H9 (cell line): ENCODE measurements at regions not wholly inside any gene's neighbourhood (a gene's known extent, or its start where the extent isn't known, plus 50 kb on each side); places are given as distances from the start of the nearest gene placed in this dataset.

Source experiments
- DNase-seq: peaks from one replicate; pipeline ENCODE4 v3.0.0-alpha.2; 2017
- H2AFZ ChIP-seq: one replicate; pipeline ENCODE4 v1.6.1; 2013; ENCODE audit warnings: mild to moderate bottlenecking, low read length, control low read depth, moderate library complexity
- H2AK5ac ChIP-seq: 2 replicates; pipeline ENCODE4 v1.6.1; 2013; ENCODE audit warnings: low read length, control low read depth, mixed read lengths; ENCODE audit not compliant: insufficient read length
- H2BK120ac ChIP-seq: one replicate; pipeline ENCODE4 v1.6.1; 2013; ENCODE audit warnings: low read depth, mild to moderate bottlenecking, low read length, control low read depth, inconsistent platforms; ENCODE audit not compliant: poor library complexity, severe bottlenecking
- H2BK12ac ChIP-seq: 2 replicates; pipeline ENCODE4 v1.6.1; 2013; ENCODE audit warnings: low read length, control low read depth, mixed read lengths, low read depth; ENCODE audit not compliant: insufficient read length
- H2BK15ac ChIP-seq: 2 replicates; pipeline ENCODE4 v1.6.1; 2013; ENCODE audit warnings: low read depth, low read length, control low read depth
- H2BK20ac ChIP-seq: one replicate; pipeline ENCODE4 v1.6.1; 2013; ENCODE audit warnings: low read depth, mild to moderate bottlenecking, low read length, control low read depth, inconsistent platforms; ENCODE audit not compliant: poor library complexity, severe bottlenecking
- H2BK5ac ChIP-seq: 2 replicates; pipeline ENCODE4 v1.6.1; 2013; ENCODE audit warnings: low read length, control low read depth, mixed read lengths; ENCODE audit not compliant: insufficient read length
- H3K14ac ChIP-seq: 2 replicates; pipeline ENCODE4 v1.6.1; 2013; ENCODE audit warnings: low read length, control low read depth; ENCODE audit not compliant: insufficient read depth
- H3K18ac ChIP-seq: 2 replicates; pipeline ENCODE4 v1.6.1; 2013; ENCODE audit warnings: low read depth, mild to moderate bottlenecking, mixed read lengths, low read length, control low read depth; ENCODE audit not compliant: insufficient read length
- H3K23ac ChIP-seq: 2 replicates; pipeline ENCODE4 v1.6.1; 2013; ENCODE audit warnings: low read length, control low read depth, mixed read lengths, low read depth; ENCODE audit not compliant: insufficient read length
- H3K23me2 ChIP-seq: 2 replicates; pipeline ENCODE4 v1.6.1; 2013; ENCODE audit warnings: low read depth, mild to moderate bottlenecking, mixed read lengths, low read length, control low read depth; ENCODE audit not compliant: insufficient read length, poor library complexity, severe bottlenecking
- H3K27ac ChIP-seq: 2 replicates; pipeline ENCODE4 v1.5.1; 2013; ENCODE audit warnings: low read length, control low read depth, mixed read lengths, low read depth; ENCODE audit not compliant: insufficient read length
- H3K27me3 ChIP-seq: 2 replicates; pipeline ENCODE4 v1.6.1; 2013; ENCODE audit warnings: low read length, control low read depth, inconsistent platforms; ENCODE audit not compliant: insufficient read depth
- H3K4ac ChIP-seq: 2 replicates; pipeline ENCODE4 v1.6.1; 2013; ENCODE audit warnings: low read depth, mild to moderate bottlenecking, control low read depth, inconsistent platforms, low read length, moderate library complexity
- H3K4me1 ChIP-seq: 2 replicates; pipeline ENCODE4 v1.6.1; 2013; ENCODE audit warnings: low read length, control low read depth, inconsistent platforms; ENCODE audit not compliant: insufficient read depth
- H3K4me2 ChIP-seq: 2 replicates; pipeline ENCODE4 v1.6.1; 2013; ENCODE audit warnings: low read length, control low read depth, mixed read lengths; ENCODE audit not compliant: insufficient read length, insufficient read depth
- H3K56ac ChIP-seq: 2 replicates; pipeline ENCODE4 v1.6.1; 2013; ENCODE audit warnings: low read depth, mild to moderate bottlenecking, mixed read lengths, low read length, control low read depth; ENCODE audit not compliant: insufficient read length
- H3K79me1 ChIP-seq: 2 replicates; pipeline ENCODE4 v1.6.1; 2013; ENCODE audit warnings: low read depth, mild to moderate bottlenecking, moderate library complexity, low read length, control low read depth, inconsistent platforms; ENCODE audit not compliant: insufficient read depth, poor library complexity, severe bottlenecking
- H3K79me2 ChIP-seq: 2 replicates; pipeline ENCODE4 v1.6.1; 2013; ENCODE audit warnings: low read length, control low read depth, inconsistent platforms; ENCODE audit not compliant: insufficient read depth
- H3K9ac ChIP-seq: 2 replicates; pipeline ENCODE4 v1.6.1; 2013; ENCODE audit warnings: low read length, control low read depth, mixed read lengths; ENCODE audit not compliant: insufficient read length; ENCODE audit errors: extremely low read depth
- H3K9me3 ChIP-seq: one replicate; pipeline ENCODE4 v1.6.1; 2013; ENCODE audit warnings: low read depth, low read length, inconsistent platforms; ENCODE audit not compliant: control insufficient read depth
- H3T11ph ChIP-seq: one replicate; pipeline ENCODE4 v1.6.1; 2013; ENCODE audit warnings: mild to moderate bottlenecking, low read length, control low read depth, inconsistent platforms
- H4K20me1 ChIP-seq: one replicate; pipeline ENCODE4 v1.6.1; 2013; ENCODE audit not compliant: control insufficient read depth, insufficient read length, insufficient read depth
- H4K5ac ChIP-seq: 2 replicates; pipeline ENCODE4 v1.6.1; 2013; ENCODE audit warnings: low read depth, mild to moderate bottlenecking, mixed read lengths, low read length, control low read depth; ENCODE audit not compliant: insufficient read length
- H4K8ac ChIP-seq: replicated peaks from 2 replicates; pipeline ENCODE4 v1.6.1; 2013; ENCODE audit warnings: low read length, control low read depth, mixed read lengths, low read depth; ENCODE audit not compliant: insufficient read length
- H4K91ac ChIP-seq: 2 replicates; pipeline ENCODE4 v1.6.1; 2013; ENCODE audit warnings: low read depth, mild to moderate bottlenecking, moderate library complexity, mixed read lengths, low read length, control low read depth; ENCODE audit not compliant: insufficient read length
- H3K27ac Mint-ChIP-seq, 3 experiments: 2 replicates in 2 of 3; 3 replicates in 1 of 3; pipeline ENCODE4 v1.8.0; 2020 to 2021; ENCODE audit warnings: mixed read lengths in 3 of 3, mild to moderate bottlenecking in 1 of 3, moderate library complexity in 1 of 3
- H3K27me3 Mint-ChIP-seq: 2 replicates; pipeline ENCODE4 v1.8.0; 2021; ENCODE audit warnings: low read depth, mild to moderate bottlenecking, moderate library complexity, mixed read lengths
- H3K36me3 Mint-ChIP-seq, 3 experiments: 2 replicates in 2 of 3; 3 replicates in 1 of 3; pipeline ENCODE4 v1.8.0; 2020 to 2021; ENCODE audit warnings: low read depth in 3 of 3, mixed read lengths in 3 of 3; ENCODE audit not compliant: insufficient read depth in 1 of 3
- H3K4me1 Mint-ChIP-seq, 2 experiments: 2 replicates each; pipeline ENCODE4 v1.8.0; 2020; ENCODE audit warnings: mixed read lengths in 2 of 2
- H3K4me3 Mint-ChIP-seq, 2 experiments: 2 replicates in 1 of 2; 3 replicates in 1 of 2; pipeline ENCODE4 v1.8.0; 2020 to 2021; ENCODE audit warnings: mild to moderate bottlenecking in 2 of 2, mixed read lengths in 2 of 2, moderate library complexity in 1 of 2
- H3K9me3 Mint-ChIP-seq, 2 experiments: 2 replicates in 1 of 2; 3 replicates in 1 of 2; pipeline ENCODE4 v1.8.0; 2020; ENCODE audit warnings: mild to moderate bottlenecking in 2 of 2, mixed read lengths in 2 of 2, moderate library complexity in 1 of 2
- whole genome bisulfite sequencing: extraction: QIAGEN DNeasy Blood & Tissue Kit; methylation state at CpG from one replicate; pipeline ENCODE4 v1.1.7; 2013; ENCODE audit warnings: missing lambda C conversion rate, low lambda C conversion rate, mixed read lengths; ENCODE audit not compliant: insufficient read length; ENCODE audit errors: extremely low coverage; 5-methylcytosine and 5-hydroxymethylcytosine counted together
- TF ChIP-seq, protein P1 (sequence below): fragments of 200-600 bp; sonication (generic); conservative IDR thresholded peaks from 3 replicates; pipeline ENCODE4 v1.8.0; 2021; ENCODE audit warnings: antibody characterized with exemption, mild to moderate bottlenecking

DNA sequence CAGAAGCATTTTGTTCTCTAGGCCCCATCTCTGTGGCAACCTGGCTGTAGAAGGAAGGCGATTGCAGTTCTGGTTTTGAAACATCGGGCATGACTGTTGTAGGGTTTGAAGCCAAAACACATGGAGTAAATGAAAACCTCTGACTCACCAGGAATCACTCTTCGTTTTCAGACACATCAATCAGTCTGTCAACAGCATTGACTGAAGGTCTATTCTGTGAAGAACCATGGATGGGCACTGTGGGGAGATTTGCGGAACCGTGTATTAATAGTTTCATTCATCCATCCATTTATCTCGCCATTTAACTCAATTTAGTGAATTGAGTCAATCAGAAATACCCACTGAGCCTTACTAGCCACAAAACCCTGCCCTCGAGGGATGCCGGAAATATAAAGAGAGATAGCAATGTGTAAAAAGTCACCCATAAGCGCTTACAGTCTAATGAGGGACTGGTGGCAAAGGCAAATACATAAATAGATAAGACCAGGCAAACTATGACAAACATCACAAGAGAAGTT lies 364.6 kb upstream of the PROX1 start:
- no peak overlapping the region for H3T11ph ChIP-seq
- peaks cover 3% of the 10 kb centered on the region for H3K27me3 Mint-ChIP-seq
- no peak overlapping the region for H3K9ac ChIP-seq
- no peaks in the 10 kb centered on the region for H3K27me3 ChIP-seq
- H3K4ac ChIP-seq = no peak overlapping the region
- no peak overlapping the region for H3K56ac ChIP-seq
- no peak overlapping the region for H2BK15ac ChIP-seq
- no peak overlapping the region for H2AFZ ChIP-seq
- no peak overlapping the region for H4K8ac ChIP-seq
- H3K4me3 Mint-ChIP-seq = no peak overlapping the region
- TF ChIP-seq, protein P1, sequence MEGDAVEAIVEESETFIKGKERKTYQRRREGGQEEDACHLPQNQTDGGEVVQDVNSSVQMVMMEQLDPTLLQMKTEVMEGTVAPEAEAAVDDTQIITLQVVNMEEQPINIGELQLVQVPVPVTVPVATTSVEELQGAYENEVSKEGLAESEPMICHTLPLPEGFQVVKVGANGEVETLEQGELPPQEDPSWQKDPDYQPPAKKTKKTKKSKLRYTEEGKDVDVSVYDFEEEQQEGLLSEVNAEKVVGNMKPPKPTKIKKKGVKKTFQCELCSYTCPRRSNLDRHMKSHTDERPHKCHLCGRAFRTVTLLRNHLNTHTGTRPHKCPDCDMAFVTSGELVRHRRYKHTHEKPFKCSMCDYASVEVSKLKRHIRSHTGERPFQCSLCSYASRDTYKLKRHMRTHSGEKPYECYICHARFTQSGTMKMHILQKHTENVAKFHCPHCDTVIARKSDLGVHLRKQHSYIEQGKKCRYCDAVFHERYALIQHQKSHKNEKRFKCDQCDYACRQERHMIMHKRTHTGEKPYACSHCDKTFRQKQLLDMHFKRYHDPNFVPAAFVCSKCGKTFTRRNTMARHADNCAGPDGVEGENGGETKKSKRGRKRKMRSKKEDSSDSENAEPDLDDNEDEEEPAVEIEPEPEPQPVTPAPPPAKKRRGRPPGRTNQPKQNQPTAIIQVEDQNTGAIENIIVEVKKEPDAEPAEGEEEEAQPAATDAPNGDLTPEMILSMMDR = no peak
- no peak overlapping the region for H3K14ac ChIP-seq
- H3K4me1 ChIP-seq = no peaks in the 10 kb centered on the region
- no peaks in the 10 kb centered on the region for H3K23me2 ChIP-seq
- no peak overlapping the region for H4K91ac ChIP-seq
- H3K27ac ChIP-seq = no peak overlapping the region
- peaks cover 6 to 7% of the 10 kb centered on the region in 2 experiments; a peak in 3 of 5 replicates for H3K9me3 Mint-ChIP-seq
- H3K4me2 ChIP-seq = no peak overlapping the region
- no peaks in the 10 kb centered on the region for H3K9me3 ChIP-seq
- H2BK20ac ChIP-seq = no peak overlapping the region
- H2BK5ac ChIP-seq = no peak overlapping the region
- H3K23ac ChIP-seq = no peak overlapping the region
- no peak overlapping the region for H4K5ac ChIP-seq
- no peaks in the 10 kb centered on the region; a peak in 2 of 4 replicates for H3K4me1 Mint-ChIP-seq
- H2BK120ac ChIP-seq = no peak overlapping the region
- no CpG with 5 or more reads among the region's 9 CpGs for WGBS
- no peak overlapping the region for H2BK12ac ChIP-seq
- DNase-seq = no peak
- peaks cover 0 to 3% (median 0%) of the 10 kb centered on the region in 3 experiments; a peak in 2 of 7 replicates for H3K36me3 Mint-ChIP-seq
- no peaks in the 10 kb centered on the region for H3K79me1 ChIP-seq
- H3K18ac ChIP-seq = no peak overlapping the region
- no peak overlapping the region for H3K27ac Mint-ChIP-seq
- H3K79me2 ChIP-seq = no peaks in the 10 kb centered on the region
- H2AK5ac ChIP-seq = no peak overlapping the region
- no peaks in the 10 kb centered on the region for H4K20me1 ChIP-seq
